H4 (cell line): ENCODE measurements at regions not wholly inside any gene's neighbourhood (a gene's known extent, or its start where the extent isn't known, plus 50 kb on each side); places are given as distances from the start of the nearest gene placed in this dataset.
"Not testable (repeated sequence)": the region's sequence is repeated elsewhere in the genome, so short reads cannot be mapped to it uniquely, and the experiment has no call there.

Experiments
- DNase-seq: peaks from one replicate; pipeline ENCODE4 v3.0.0-alpha.2; 2015; ENCODE audit warnings: low spot score

DNA sequence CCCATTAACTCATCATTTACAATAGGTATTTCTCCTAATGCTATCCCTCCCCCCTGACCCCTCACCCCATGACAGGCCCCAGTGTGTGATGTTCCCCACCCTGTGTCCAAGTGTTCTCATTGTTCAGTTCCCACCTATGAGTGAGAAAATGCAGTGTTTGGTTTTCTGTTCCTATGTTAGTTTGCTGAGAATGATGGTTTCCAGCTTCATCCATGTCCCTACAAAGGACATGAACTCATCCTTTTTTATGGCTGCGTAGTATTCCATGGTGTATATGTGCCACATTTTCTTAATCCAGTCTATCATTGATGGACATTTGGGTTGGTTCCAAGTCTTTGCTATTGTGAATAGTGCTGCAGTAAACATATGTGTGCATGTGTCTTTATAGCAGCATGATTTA, 378.3 kb downstream of the HLX start:
- DNase-seq = not testable (repeated sequence)

DNA sequence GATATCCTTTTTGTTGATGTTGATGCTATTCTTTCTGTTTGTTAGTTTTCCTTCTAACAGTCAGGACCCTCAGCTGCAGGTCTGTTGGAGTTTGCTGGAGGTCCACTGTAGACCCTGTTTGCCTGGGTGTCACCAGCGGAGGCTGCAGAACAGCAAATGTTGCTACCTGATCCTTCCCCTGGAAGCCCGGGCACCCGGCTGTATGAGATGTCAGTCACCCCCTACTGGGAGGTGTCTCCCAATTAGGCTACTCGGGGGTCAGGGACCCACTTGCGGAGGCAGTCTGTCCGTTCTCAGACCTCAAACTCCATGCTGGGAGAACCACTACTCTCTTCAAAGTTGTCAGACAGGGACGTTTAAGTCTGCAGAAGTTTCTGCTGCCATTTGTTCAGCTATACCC, 383.4 kb downstream of the HLX start:
- DNase-seq = not testable (repeated sequence)

DNA sequence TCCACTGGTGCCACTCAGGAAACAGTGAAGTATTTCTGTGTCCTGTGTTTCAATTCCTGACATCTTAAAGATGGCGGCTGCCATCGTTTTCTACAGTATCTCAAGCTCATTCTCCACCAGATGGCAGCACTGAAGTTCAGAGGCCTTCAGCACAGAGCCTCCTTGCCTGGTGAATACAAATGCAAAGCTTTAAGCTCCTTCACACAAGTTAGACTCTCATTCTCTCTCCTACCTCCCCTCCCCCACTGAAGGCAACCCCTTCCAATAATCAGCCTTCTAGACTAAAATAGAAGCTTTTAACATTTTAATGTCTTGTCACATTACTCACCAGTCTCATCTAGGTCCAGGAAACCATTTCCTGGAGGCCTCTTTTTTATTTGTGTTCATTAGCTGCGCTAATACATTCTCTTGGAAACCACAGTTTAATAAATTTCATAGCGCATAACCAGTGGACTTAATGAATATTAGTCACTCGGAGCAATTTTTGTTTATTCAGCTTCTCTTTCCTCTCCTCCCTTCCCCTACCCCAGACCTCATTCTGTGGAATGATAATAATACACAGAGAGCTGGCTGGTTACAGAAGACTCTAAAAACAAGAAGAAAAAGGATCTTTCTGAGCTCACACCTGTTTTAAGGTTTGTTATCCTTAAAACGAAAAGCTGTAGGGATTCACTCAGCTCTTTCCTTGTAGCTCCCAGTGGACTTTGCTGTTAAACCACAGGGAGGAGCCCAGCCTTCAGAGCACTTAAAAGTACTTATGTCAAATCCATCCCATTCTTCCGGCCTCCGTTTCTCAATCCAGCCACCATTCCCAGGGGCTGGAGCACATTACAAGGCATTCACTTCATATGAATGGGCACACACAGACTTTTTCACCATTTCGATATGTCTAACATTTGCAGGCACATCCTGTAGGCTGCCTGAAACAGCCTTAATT, 384.9 kb downstream of the HLX start:
- peak; percentile 89 for DNase-seq

DNA sequence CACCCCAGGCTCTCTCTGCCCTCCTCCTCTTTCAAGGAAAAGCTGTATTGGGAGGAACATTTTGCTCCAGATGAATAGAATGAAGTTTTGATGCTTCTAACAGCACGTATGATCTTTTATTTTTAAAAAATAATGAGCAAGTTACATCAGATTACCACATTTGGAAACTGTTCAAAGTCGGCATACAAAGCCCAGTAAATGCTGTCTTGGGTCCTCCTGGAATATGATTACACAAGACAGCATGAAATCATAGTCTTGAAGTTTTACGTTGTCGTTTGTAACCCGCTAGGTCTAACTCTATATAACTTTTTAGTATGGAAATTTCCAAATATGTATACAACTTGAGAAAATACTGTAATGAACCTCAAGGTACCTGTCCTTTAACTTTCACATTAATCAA, 385.6 kb downstream of the HLX start:
- no peak for DNase-seq

DNA sequence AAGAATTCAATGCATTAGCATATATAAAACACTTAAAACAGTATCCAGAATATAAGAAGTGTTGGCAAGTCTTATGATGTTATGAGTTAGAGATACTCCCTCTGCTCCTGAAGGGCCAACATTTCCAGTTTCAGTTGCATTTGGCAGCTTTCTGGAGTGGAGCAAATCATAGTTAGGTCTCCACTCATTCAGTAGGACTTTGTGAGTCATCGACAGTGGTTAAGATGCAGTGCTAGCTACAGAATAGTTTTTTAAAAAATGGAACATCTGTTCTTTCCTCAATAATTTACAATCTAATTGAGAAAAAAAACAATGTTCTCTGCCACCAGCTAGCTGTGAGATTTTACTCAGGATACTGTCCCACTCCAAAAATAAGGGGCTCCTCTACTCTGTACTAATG, 389.1 kb downstream of the HLX start:
- DNase-seq = peak; percentile 32

DNA sequence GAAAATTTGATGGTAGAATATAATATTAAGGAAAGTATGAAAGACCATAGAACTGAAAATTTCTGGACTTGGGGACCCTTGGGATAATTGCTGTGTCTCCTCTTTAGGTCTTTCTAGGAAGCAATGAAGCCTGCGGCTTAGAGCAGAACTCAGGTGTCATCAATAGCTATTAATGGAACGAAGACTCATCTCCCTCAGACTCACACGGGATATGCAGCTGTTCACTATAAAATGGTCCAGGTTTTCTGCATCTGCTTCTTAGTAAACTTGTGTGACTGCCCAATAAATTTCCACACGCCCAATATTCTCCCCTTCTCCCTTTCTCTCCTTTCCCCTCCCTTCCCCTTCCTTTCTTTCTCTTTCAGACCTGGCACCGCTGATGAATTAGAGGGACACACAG, 392.5 kb downstream of the HLX start:
- no peak for DNase-seq

DNA sequence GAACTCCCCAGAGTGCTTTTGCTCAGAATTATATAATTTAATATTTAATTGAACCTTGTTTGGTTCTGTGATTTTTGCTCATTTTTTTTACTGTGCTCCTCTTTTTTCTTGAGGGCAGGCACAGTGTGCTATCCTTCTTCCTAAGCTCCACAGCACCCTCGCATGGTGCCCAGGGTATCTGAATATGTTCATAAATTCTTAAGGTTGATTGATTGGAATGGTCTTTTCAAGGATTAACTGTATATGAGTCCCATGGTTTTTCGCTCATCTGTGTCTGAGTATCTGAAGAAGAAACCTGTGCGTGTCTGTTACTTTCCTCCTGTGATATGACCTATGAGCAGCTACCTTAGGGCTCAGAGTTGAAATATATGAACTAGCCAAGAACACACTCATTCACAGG, 393.7 kb downstream of the HLX start:
- no peak for DNase-seq

DNA sequence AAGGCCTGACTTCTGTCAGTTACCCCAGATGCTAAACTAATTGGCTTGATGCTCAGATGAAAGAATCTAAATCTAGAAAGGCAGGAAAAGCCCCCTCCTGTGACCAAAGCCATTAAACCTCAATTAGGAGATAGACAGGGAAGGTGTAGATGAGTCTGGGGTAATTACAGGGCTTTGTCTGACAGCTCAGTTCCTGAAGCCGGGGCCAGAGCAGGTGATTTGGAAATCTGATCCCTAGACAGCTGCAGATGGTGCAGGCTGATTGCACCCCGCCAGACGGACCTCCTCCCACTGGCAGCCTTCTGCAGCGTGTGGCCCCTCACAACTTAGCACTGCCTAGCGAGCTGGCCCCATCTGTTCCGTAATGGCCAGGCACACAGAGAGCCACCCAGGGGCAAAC, 395.1 kb downstream of the HLX start:
- no peak for DNase-seq

DNA sequence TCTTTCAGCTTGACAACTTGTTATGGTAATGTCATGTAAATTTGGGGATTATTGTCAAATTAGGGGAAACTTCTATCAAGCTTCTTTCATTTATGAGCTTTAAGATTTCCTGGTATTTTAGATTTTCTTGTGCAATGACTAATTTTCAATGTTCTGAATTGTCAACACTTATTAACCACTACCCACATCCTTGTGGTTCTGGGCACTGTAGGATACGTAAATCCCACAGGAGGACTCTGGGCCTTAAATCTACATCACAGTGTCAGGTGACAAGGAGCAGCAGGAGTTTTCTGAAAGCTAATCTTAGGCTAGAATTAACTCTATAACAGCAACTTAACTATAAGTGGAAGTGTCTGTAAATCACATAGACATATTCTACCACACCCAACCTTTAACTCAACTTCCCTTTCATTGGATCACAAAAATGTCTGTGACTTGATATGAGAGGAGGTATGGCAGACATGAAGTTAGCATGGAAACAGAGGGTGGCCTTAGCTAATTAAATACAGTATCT, 397.7 kb downstream of the HLX start:
- DNase-seq = peak; percentile 43

DNA sequence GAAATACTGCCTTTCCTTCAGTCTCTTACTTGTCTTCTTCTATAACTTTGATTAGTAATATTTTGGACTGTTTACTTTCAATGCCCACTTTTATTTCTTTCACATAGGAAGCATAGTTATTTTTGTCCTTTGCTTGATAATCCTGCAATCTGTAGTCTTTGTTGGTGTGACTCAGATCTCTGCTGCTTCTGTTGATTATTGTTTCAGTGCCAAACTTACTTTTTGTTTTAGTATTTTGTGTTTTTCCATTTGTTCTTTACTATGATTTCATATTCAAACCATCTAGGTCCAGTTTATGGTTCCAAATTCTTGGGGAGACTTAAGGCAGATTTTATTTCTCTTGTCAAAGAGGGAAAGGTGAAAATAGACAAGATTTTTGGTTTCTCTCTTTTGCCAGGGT, 399.9 kb downstream of the HLX start:
- DNase-seq = no peak

DNA sequence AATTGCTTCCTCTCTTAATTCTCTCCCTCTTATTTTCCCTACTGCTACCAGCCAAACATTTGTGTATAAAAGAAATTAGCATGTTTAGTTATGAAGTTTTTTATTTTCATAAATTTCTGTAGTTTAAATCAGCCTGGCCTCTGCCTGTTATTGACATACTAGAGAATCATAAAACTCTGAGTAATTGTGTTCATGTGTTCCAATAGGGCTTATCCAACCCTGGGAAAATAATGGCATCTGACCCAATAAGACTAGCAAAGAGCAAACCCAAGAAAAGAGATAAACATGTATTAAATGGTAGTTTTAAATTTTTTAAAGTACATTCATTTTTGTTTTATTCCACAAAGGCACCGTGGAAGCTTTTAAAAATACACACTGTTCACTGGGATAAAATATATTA, 404.3 kb downstream of the HLX start:
- no peak for DNase-seq

DNA sequence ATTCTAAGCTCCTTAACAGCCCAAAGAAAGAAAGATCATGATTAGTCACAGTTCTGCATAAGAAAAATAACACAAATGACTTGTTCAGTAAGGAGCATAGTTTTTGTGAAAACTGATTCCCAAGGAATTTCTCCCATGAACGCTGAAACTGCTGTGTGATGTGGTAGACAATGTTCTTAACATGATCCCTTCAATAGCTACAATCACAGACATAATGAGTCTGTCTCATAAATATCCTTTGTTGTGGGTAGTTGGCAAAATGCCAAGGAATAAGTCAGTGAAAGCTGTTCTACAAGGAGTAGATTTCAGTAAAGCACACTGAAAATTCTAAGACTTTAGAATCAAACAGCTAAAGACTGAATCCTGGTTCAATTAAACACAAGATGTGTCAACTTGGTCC, 404.8 kb downstream of the HLX start:
- DNase-seq = peak; percentile 53

DNA sequence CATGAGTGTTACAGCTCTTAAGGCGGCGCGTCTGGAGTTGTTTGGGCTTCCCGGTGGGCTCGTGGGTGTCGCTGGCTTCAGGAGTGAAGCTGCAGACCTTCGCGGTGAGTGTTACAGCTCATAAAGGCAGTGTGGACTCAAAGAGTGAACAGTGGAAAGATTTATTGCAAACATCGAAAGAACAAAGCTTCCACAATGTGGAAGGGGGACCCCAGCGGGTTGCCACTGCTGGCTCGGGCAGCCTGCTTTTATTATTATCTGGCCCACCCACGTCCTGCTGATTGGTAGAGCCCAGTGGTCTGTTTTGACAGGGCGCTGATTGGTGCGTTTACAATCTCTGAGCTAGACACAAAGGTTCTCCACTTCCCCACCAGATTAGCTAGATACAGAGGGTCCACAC, 405.7 kb downstream of the HLX start:
- not testable (repeated sequence) for DNase-seq

DNA sequence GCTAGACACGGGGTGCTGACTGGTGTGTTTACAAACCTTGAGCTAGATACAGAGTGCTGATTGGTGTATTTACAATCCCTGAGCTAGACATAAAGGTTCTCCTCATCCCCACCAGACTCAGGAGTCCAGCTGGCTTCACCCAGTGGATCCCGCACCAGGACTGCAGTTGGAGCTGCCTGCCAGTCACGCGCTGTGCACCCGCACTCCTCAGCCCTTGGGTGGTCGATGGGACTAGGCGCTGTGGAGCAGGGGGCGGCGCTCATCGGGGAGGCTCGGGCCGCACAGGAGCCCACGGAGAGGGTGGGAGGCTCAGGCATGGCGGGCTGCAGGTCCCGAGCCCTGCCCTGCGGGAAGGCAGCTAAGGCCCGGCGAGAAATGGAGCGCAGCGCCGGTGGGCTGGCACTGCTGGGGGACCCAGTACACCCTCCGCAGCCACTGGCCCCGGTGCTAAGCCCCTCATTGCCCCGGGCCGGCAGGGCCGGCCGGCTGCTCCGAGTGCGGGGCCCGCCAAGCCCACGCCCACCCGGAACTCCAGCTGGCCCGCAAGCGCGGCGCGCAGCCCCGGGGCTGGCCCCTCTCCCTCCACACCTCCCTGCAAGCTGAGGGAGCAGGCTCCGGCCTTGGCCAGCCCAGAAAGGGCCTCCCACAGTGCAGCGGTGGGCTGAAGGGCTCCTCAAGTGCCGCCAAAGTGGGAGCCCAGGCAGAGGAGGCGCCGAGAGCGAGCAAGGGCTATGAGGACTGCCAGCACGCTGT, 406.4 kb downstream of the HLX start:
- not testable (repeated sequence) for DNase-seq

DNA sequence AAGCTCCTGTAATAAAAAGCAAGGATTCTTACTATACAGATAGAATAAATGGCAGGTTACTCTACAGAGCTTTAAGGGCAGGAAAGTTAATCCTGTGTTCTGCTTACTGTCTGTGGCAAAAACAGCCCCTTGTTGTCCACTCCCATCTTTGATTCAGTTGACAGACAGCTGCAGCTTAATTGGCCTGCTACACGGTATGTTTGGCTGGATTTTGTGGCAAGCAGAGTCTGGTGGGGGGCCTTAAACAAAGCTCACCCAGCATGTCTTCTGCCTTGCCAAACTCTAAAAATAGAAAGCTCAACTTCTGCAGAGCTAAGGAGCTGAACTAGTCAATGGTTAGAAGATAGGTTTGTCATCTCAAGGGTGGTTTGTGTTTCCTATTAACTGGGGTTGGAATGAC, 407.2 kb downstream of the HLX start:
- DNase-seq = no peak

DNA sequence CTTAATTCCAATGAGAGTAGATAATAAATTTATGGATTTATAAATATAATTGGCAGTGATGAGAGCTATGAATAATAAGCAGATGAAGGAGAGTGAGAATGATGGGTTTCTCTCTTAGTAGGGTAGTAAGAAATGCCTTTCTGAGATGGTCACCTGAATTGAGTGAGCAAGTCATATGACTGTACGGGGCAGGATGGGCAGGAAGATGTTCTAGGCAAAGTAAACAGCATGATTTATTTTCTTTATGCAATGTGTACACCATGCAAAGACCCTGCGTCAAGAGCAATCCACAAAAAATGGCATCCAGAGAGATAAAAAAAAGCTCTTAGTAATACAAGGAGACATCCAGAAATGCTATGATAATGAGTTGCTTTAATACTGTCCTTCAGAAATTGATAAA, 409.9 kb downstream of the HLX start:
- no peak for DNase-seq

DNA sequence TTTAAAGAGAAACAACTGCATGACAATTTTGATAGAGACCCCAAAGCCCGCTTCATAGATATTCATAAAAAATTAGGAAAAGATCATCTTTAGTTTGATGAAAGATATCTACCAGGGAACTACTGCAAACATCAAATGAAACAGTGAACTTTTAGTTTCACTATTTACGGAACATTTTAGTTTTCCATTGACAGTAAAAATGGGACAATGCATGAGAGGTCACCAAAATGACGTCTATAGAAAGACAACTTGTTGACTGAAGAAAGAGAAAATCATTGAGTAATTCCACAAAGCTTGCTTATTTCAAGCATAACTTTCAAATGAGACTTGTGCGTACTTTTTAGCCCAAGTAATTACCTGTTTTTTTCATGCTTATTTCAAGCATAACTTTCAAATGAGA, 411.4 kb downstream of the HLX start:
- no peak for DNase-seq

DNA sequence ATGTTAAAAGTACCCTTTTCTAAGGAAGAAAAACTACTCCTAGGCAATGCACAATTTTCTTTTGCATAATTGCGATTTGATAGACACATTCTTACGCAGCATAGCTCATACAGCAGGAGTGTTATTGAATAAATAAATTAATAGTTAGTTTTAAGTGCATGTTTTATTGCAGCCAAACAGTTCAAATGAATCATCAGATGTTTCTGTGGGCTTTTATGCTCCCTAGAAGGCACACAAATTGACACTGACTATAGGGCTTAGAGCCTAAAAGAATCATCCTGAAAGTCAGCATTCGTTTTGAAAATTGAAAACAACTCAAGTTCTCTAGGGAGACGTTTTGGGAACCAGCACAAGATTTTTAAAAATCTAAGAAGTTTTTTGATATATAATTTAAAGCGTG, 411.9 kb downstream of the HLX start:
- DNase-seq = no peak

DNA sequence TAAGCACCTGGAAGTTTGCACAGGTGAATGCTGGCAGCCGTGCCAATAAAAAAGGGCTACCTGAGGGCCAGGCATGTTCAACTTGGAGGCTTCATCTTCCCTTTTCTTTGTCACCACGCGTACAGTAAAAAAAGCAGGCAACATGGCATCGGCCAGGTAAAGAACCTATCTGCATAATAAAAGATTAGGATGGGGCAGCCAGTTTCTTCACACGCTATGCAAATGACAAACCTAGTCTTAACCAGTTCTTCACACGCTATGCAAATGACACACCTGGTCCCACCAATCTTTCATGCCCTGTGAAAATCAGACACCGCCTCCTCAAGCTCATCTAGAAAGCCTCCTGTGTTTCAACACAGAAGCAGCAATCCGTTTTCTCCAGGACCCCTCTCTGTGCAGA, 413.4 kb downstream of the HLX start:
- DNase-seq = no peak

DNA sequence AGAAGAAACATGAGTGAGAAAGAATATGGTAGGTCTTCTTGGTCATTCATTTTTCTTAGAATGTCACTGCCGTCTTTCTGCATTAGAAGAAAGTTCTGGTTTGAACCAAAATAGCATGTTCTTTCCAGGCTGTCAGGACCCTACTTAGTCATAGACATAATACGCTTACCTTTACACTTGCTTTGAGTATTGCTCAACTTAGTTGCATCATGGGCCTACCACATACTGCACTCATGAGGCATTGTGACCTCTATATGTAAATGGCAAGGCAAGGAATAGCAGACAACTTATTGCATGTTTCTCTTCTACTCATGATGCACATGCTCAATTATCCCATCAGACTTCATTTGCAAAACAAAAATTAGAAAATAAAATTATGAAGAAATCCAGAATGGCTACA, 415.0 kb downstream of the HLX start:
- DNase-seq = no peak

DNA sequence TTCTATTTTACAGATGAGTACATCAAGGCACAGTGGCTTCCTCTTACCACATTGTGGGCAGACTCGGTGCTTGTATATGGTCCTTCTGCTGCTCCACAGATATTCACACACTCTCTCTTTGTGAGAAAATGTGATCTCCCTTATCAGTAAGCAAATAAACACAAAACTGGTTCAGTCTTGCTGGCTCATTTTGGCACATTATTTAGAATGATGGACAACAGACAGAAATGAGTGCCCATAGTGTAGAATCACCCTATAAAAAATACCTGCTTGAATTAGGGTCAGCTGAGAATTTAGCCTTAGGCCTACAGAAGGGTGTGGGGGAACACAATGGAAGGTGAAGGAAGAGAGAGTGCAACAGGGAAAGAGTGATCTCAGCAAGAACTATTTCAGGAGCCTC, 423.1 kb downstream of the HLX start:
- DNase-seq = no peak

DNA sequence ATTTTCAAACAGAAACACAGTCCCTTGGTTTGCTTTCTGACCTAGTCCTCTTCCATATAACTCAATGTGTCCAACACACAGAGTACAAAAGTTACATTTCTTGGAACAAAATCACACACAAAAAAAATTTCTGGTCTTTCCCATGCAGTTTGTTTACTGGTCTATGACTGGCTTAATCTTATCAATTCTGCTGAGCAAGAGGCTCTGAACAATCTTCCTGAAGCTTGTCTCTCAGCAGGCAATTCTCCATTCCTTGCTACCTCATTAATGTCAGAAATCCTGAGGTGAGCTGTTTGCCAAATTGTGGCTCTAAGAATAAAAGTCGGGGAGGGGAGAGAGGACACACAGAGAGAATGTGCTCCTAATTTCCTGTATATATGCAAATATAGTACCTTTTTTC, 423.6 kb downstream of the HLX start:
- DNase-seq = no peak

DNA sequence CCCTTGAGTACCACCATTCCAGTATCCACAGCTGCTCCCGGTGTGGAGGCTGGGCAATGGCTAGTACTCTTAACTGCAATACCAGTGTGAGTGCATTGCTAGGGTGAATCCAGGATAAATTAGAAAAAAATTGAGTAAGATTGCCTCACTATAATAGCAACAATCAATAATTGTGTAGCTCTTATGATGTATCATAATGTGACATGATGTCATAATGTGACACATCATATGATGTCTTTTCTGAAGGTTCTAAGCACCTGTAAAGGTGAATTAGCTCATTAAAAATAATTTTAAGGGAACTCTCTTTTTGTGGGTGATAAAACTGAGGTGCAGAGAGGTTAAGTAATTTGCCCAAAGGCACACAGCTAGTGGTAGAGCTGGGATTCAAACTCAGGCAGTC, 424.4 kb downstream of the HLX start:
- DNase-seq = no peak
